GM23338 (cell line): ENCODE measurements at regions not wholly inside any gene's neighbourhood (a gene's known extent, or its start where the extent isn't known, plus 50 kb on each side); places are given as distances from the start of the nearest gene placed in this dataset.

ENCODE experiments used
- ATAC-seq: fragments of 200-7000 bp; cut with Tn5 transposase; 3 replicates; pipeline ENCODE4 v1.9.1; 2020
- DNase-seq: peaks from one replicate; pipeline ENCODE4 v3.0.0-alpha.2; 2015; ENCODE audit warnings: low spot score
- H2AFZ ChIP-seq: fragments of 200-600 bp; sonication (generic); 2 replicates; pipeline ENCODE4 v1.8.0; 2016; ENCODE audit warnings: antibody characterized with exemption, mild to moderate bottlenecking, moderate library complexity
- H3F3A ChIP-seq: fragments of 200-600 bp; sonication (generic); replicated peaks from 2 replicates; pipeline ENCODE4 v1.8.0; 2017; ENCODE audit warnings: antibody characterized with exemption, mixed run types, low read depth
- H3K27ac ChIP-seq: fragments of 200-600 bp; sonication (generic); 2 replicates; pipeline ENCODE4 v1.6.1; 2016; ENCODE audit warnings: low read depth
- H3K27me3 ChIP-seq: fragments of 200-600 bp; sonication (generic); 2 replicates; pipeline ENCODE4 v1.8.0; 2016; ENCODE audit warnings: mild to moderate bottlenecking, mixed run types, moderate library complexity; ENCODE audit not compliant: insufficient read depth
- H3K36me3 ChIP-seq: fragments of 200-600 bp; sonication (generic); 2 replicates; pipeline ENCODE4 v1.8.0; 2016; ENCODE audit warnings: mild to moderate bottlenecking; ENCODE audit not compliant: insufficient read depth
- H3K4me1 ChIP-seq: fragments of 200-600 bp; sonication (generic); 2 replicates; pipeline ENCODE4 v1.8.0; 2016; ENCODE audit warnings: mild to moderate bottlenecking, moderate library complexity; ENCODE audit not compliant: insufficient read depth
- H3K4me2 ChIP-seq: fragments of 200-600 bp; sonication (generic); 2 replicates; pipeline ENCODE4 v1.7.1; 2017; ENCODE audit warnings: mixed run types
- H3K4me3 ChIP-seq: fragments of 200-600 bp; sonication (generic); 2 replicates; pipeline ENCODE4 v1.6.1; 2016; ENCODE audit warnings: mixed run types
- H3K79me2 ChIP-seq: fragments of 200-600 bp; sonication (generic); replicated peaks from 2 replicates; pipeline ENCODE4 v1.8.0; 2017; ENCODE audit warnings: mild to moderate bottlenecking; ENCODE audit not compliant: insufficient read depth
- H3K9me2 ChIP-seq: fragments of 200-600 bp; sonication (generic); 2 replicates; pipeline ENCODE4 v1.8.0; 2017; ENCODE audit not compliant: insufficient read depth
- H4K20me1 ChIP-seq: fragments of 200-600 bp; sonication (generic); replicated peaks from 2 replicates; pipeline ENCODE4 v1.8.0; 2017; ENCODE audit warnings: mild to moderate bottlenecking; ENCODE audit not compliant: insufficient read depth
- H3K27ac Mint-ChIP-seq: 2 replicates; pipeline ENCODE4 v1.8.0; 2020; ENCODE audit warnings: inconsistent platforms, mild to moderate bottlenecking, moderate library complexity, mixed read lengths
- H3K27me3 Mint-ChIP-seq: 3 replicates; pipeline ENCODE4 v1.8.0; 2022; ENCODE audit warnings: low read depth, mild to moderate bottlenecking, moderate library complexity, mixed read lengths, inconsistent platforms; ENCODE audit not compliant: insufficient read depth, poor library complexity
- H3K36me3 Mint-ChIP-seq: 3 replicates; pipeline ENCODE4 v1.8.0; 2021; ENCODE audit warnings: low read depth, mild to moderate bottlenecking, inconsistent platforms, moderate library complexity, mixed read lengths
- H3K4me1 Mint-ChIP-seq: 3 replicates; pipeline ENCODE4 v1.8.0; 2020; ENCODE audit warnings: mild to moderate bottlenecking, inconsistent platforms, mixed read lengths
- H3K4me3 Mint-ChIP-seq: 3 replicates; pipeline ENCODE4 v1.8.0; 2021; ENCODE audit warnings: moderate library complexity, mild to moderate bottlenecking, inconsistent platforms, mixed read lengths
- H3K9me3 Mint-ChIP-seq: 3 replicates; pipeline ENCODE4 v1.8.0; 2020; ENCODE audit warnings: moderate library complexity, mild to moderate bottlenecking, inconsistent platforms, mixed read lengths
- CREB1 ChIP-seq: fragments of 250-450 bp; sonication (Bioruptor Pico); IDR thresholded peaks from 2 replicates; pipeline ENCODE4 v1.5.0; 2020; ENCODE audit warnings: low read depth, mild to moderate bottlenecking, moderate library complexity
- EZH2 ChIP-seq: fragments of 200-600 bp; sonication (generic); IDR thresholded peaks from one replicate; pipeline ENCODE4 v1.8.0; 2017; ENCODE audit warnings: antibody characterized with exemption, mild to moderate bottlenecking, low read depth; ENCODE audit not compliant: unreplicated experiment
- EZH2phosphoT487 ChIP-seq: fragments of 200-600 bp; sonication (generic); IDR thresholded peaks from one replicate; pipeline ENCODE4 v1.8.1; 2018; ENCODE audit warnings: antibody characterized with exemption; ENCODE audit not compliant: unreplicated experiment
- REST ChIP-seq: IDR thresholded peaks from one replicate; pipeline ENCODE4 v1.6.1; 2018; ENCODE audit warnings: antibody characterized with exemption; ENCODE audit not compliant: unreplicated experiment
- STAT1 ChIP-seq: IDR thresholded peaks from one replicate; pipeline ENCODE4 v1.6.1; 2016; ENCODE audit warnings: antibody characterized with exemption; ENCODE audit not compliant: unreplicated experiment
- ZNF114 ChIP-seq: fragments of 250-450 bp; sonication (Bioruptor Pico); IDR thresholded peaks from 2 replicates; pipeline ENCODE4 v1.5.0; 2020; ENCODE audit warnings: mild to moderate bottlenecking, moderate library complexity
- ZNF462 ChIP-seq: fragments of 250-450 bp; sonication (Bioruptor Pico); IDR thresholded peaks from 2 replicates; pipeline ENCODE4 v1.5.0; 2020; ENCODE audit warnings: mild to moderate bottlenecking, moderate library complexity

- no peak for TF ChIP-seq REST
Measured at GRCh38 chr2:21270083-21270491, 146.3 kb downstream of the TDRD15 start (continued).

- Mint-ChIP-seq H3K4me1 (0 out of 3 replicates have a peak, but pooled peaks cover 2% of the 10 kb centered on the region), H3K27me3 (peaks cover 4% of the 10 kb centered on the region), H3K27ac (no peak overlapping the region), H3K36me3 (no peaks in the 10 kb centered on the region), H3K9me3 (no peaks in the 10 kb centered on the region), H3K4me3 (no peak overlapping the region)
- no peak overlapping the region for H3K27ac ChIP-seq
- H3K4me2 ChIP-seq, result no peak overlapping the region
- no peak for DNase-seq
- no peak for ATAC-seq
- H3F3A ChIP-seq, result no peaks in the 10 kb centered on the region
- no peaks in the 10 kb centered on the region for H3K27me3 ChIP-seq
- no peaks in the 10 kb centered on the region for H3K79me2 ChIP-seq
- no peaks in the 10 kb centered on the region for H4K20me1 ChIP-seq
- no peaks in the 10 kb centered on the region for H3K4me1 ChIP-seq
- no peak overlapping the region for H2AFZ ChIP-seq
- TF ChIP-seq ZNF114 (no peak), STAT1 (no peak), CREB1 (CRISPR knock-in tag) (no peak), EZH2phosphoT487 (no peak), EZH2 (no peak), ZNF462 (no peak), REST (no peak)
- no peaks in the 10 kb centered on the region; the same call in 1 of the 2 replicates for H3K9me2 ChIP-seq
- no peak overlapping the region for H3K4me3 ChIP-seq
- H3K36me3 ChIP-seq, result no peaks in the 10 kb centered on the region
Measured at GRCh38 chr2:21270708-21271122, 146.9 kb downstream of the TDRD15 start.
